ENCODE measurements at regions not wholly inside any gene's neighbourhood (a gene's known extent, or its start where the extent isn't known, plus 50 kb on each side); places are given as distances from the start of the nearest gene placed in this dataset.
"Not testable (repeated sequence)": the region's sequence is repeated elsewhere in the genome, so short reads cannot be mapped to it uniquely, and the experiment has no call there.

- Histone ChIP-seq H3K4me3 (no peak overlapping the region), H3K27me3 (replicated peaks in 1 of 2; ENCODE audit: control insufficient read depth in 2 of 2, insufficient read depth in 2 of 2, low read length in 1 of 2) (no peaks in the 10 kb centered on the region), H3K4me1 (ENCODE audit: control insufficient read depth, insufficient read depth, low read length) (no peaks in the 10 kb centered on the region), H4K20me1 (ENCODE audit: control insufficient read depth, insufficient read depth) (no peaks in the 10 kb centered on the region), H2AFZ (ENCODE audit: control insufficient read depth, low read depth, low read length) (no peak overlapping the region), H3K27ac (ENCODE audit: control insufficient read depth, insufficient read depth) (no peak overlapping the region), H3K9me3 (replicated peaks; ENCODE audit: control insufficient read depth, insufficient read depth, low read length) (no peaks in the 10 kb centered on the region; the same call in 2 of the 3 replicates), H3K9ac (ENCODE audit: control insufficient read depth, insufficient read depth, low read length) (no peak overlapping the region), H3K79me2 (ENCODE audit: control insufficient read depth, insufficient read depth, low read length) (no peaks in the 10 kb centered on the region), H3K36me3 (ENCODE audit: control insufficient read depth in 2 of 2, insufficient read depth in 2 of 2, low read length in 1 of 2) (no peaks in the 10 kb centered on the region), H3K4me2 (ENCODE audit: control insufficient read depth, insufficient read depth) (no peak overlapping the region)
- no TSS peak for BruUV-seq (replicated peaks)
- DNase-seq (ENCODE audit: low read depth, low spot score) (no peak), ATAC-seq (no peak), FAIRE-seq (no peak)
- intact Hi-C loops (cut with micrococcal nuclease; ENCODE audit: unreplicated experiment) = no loop called here
- 61% methylated on average over 3 of the region's 3 CpGs for WGBS (ENCODE audit: insufficient coverage, insufficient replicate concordance, low lambda C conversion rate, missing lambda C conversion rate)
- TF ChIP-seq ZNF384 (IDR thresholded peaks at IDR 0.05; ENCODE audit: borderline replicate concordance, low read depth, low read length) (no peak), BRCA1 (IDR thresholded peaks at IDR 0.05; ENCODE audit: low read depth, low read length) (no peak), HDAC6 (IDR thresholded peaks at IDR 0.05; ENCODE audit: unreplicated experiment) (no peak), KDM1A (IDR thresholded peaks at IDR 0.05; ENCODE audit: borderline replicate concordance) (no peak), CREB1 (IDR thresholded peaks at IDR 0.05; ENCODE audit: low read depth) (no peak), GATAD2B (conservative IDR thresholded peaks at IDR 0.05; ENCODE audit: low read depth) (no peak), MAX (IDR thresholded peaks at IDR 0.05; ENCODE audit: low read depth, low read length) (no peak), ZNF217 (IDR thresholded peaks at IDR 0.05) (no peak), HDAC2 (IDR thresholded peaks at IDR 0.05) (no peak), LARP7 (IDR thresholded peaks at IDR 0.05) (no peak), ZBTB4 (CRISPR knock-in tag; IDR thresholded peaks at IDR 0.05) (no peak), CEBPB (IDR thresholded peaks at IDR 0.05; ENCODE audit: borderline replicate concordance in 1 of 2, low read depth in 2 of 2, low read length in 2 of 2) (no peak), RBBP5 (conservative IDR thresholded peaks at IDR 0.05) (no peak)
- ChIA-PET SMC1A (ENCODE audit: uncharacterized antibody, unreplicated experiment) (no interaction called here), RAD21 (ENCODE audit: unreplicated experiment) (no interaction called here), POLR2A (no interaction called here), CTCF (interaction anchor here (1.0 kb wide), 1 partner anchor 125 kb away, joined by 4 read pairs; no protein-coding TSS in a partner anchor)
- in situ Hi-C loops (cut with MboI) = no loop called here
These were observed 57.9 kb upstream of the ABHD2 start for GRCh38 chr15:89030311-89030710.

GRCh38 chr15:89031637-89032285 is 56.5 kb upstream of the ABHD2 start:
- CTCF ChIA-PET = interaction anchor here (1.2 to 2.4 kb wide), 2 partner anchors 99 to 127 kb away, joined by 3 to 18 read pairs; no protein-coding TSS in a partner anchor
- ATAC-seq; H3K79me2 ChIP-seq (ENCODE audit: control insufficient read depth, insufficient read depth, low read length); H3K4me2 ChIP-seq (ENCODE audit: control insufficient read depth, insufficient read depth); intact Hi-C loops (cut with micrococcal nuclease; ENCODE audit: unreplicated experiment); FAIRE-seq; H3K36me3 ChIP-seq (ENCODE audit: control insufficient read depth in 2 of 2, insufficient read depth in 2 of 2, low read length in 1 of 2); in situ Hi-C loops (cut with MboI); H3K27ac ChIP-seq (ENCODE audit: control insufficient read depth, insufficient read depth); H3K9me3 ChIP-seq (replicated peaks; ENCODE audit: control insufficient read depth, insufficient read depth, low read length); H3K4me1 ChIP-seq (ENCODE audit: control insufficient read depth, insufficient read depth, low read length); BruUV-seq (replicated peaks); SMC1A ChIA-PET (ENCODE audit: uncharacterized antibody, unreplicated experiment); H3K4me3 ChIP-seq; H3K27me3 ChIP-seq (replicated peaks in 1 of 2; ENCODE audit: control insufficient read depth in 2 of 2, insufficient read depth in 2 of 2, low read length in 1 of 2); DNase-seq (ENCODE audit: low read depth, low spot score); H3K9ac ChIP-seq (ENCODE audit: control insufficient read depth, insufficient read depth, low read length); H2AFZ ChIP-seq (ENCODE audit: control insufficient read depth, low read depth, low read length); POLR2A ChIA-PET; H4K20me1 ChIP-seq (ENCODE audit: control insufficient read depth, insufficient read depth): not testable (repeated sequence)
- 69% methylated on average over 33 of the region's 47 CpGs for WGBS (ENCODE audit: insufficient coverage, insufficient replicate concordance, low lambda C conversion rate, missing lambda C conversion rate)
- RAD21 ChIA-PET (ENCODE audit: unreplicated experiment) = interaction anchor here (1.7 kb wide), 1 partner anchor 127 kb away, joined by 4 read pairs; no protein-coding TSS in a partner anchor

Measured in GM12878 (cell line).